GM12878 (cell line): ENCODE measurements at regions not wholly inside any gene's neighbourhood (a gene's known extent, or its start where the extent isn't known, plus 50 kb on each side); places are given as distances from the start of the nearest gene placed in this dataset.

Experiments used
- ATAC-seq: fragments of 200-7000 bp; cut with Tn5 transposase; 3 replicates; pipeline ENCODE4 v1.9.1; 2020; ENCODE audit warnings: mild to moderate bottlenecking, moderate library complexity
- BruUV-seq: library from RNA; stranded (reverse); fragments of 400-500 nt; replicated peaks from 2 replicates; lab custom pipeline; 2021; lab: Mats Ljungman, UMichigan
- CTCF ChIA-PET: fragments of 300-600 bp; sonication (Branson Sonifier 250); formaldehyde crosslinking; extraction: SDS; loops from one replicate; lab custom pipeline; 2021; ENCODE audit warnings: inconsistent platforms; lab: Yijun Ruan, JAX
- POLR2A ChIA-PET: fragments of 350-600 bp; formaldehyde crosslinking; extraction: SDS; loops from one replicate; lab custom pipeline; 2021; ENCODE audit warnings: inconsistent platforms; lab: Charles Lee
- RAD21 ChIA-PET: fragments of 300-600 bp; sonication (Branson Sonifier 250); formaldehyde crosslinking; loops from one replicate; lab custom pipeline; 2023; ENCODE audit warnings: antibody characterized with exemption; ENCODE audit not compliant: unreplicated experiment; lab: Charles Lee
- SMC1A ChIA-PET: fragments of 300-600 bp; sonication (Branson Sonifier 250); formaldehyde crosslinking; loops from one replicate; lab custom pipeline; 2023; ENCODE audit not compliant: unreplicated experiment, uncharacterized antibody; lab: Charles Lee
- DNase-seq: peaks from one replicate; pipeline ENCODE4 v3.0.0-alpha.2; 2011; ENCODE audit warnings: low read depth, low spot score
- FAIRE-seq: peaks from 3 replicates; lab custom pipeline; 2011; peaks lifted over from hg19 to GRCh38; lab: Jason Lieb, UNC
- H2AFZ ChIP-seq: 2 replicates; pipeline ENCODE4 v1.6.0; 2011; ENCODE audit warnings: low read depth, low read length, control low read depth; ENCODE audit not compliant: control insufficient read depth
- H3K27ac ChIP-seq: 2 replicates; pipeline ENCODE4 v1.5.1; 2011; ENCODE audit warnings: control low read depth; ENCODE audit not compliant: control insufficient read depth, insufficient read depth
- H3K27me3 ChIP-seq, 2 experiments: replicated peaks in 1 of 2; 2 replicates each; pipeline versions ENCODE4 v1.6.0 to v1.6.1; 2011; ENCODE audit warnings: low read length in 1 of 2; ENCODE audit not compliant: control insufficient read depth in 2 of 2, insufficient read depth in 2 of 2
- H3K36me3 ChIP-seq, 2 experiments: 2 replicates each; pipeline ENCODE4 v1.5.1; 2011; ENCODE audit warnings: low read length in 1 of 2; ENCODE audit not compliant: control insufficient read depth in 2 of 2, insufficient read depth in 2 of 2
- H3K4me1 ChIP-seq: 2 replicates; pipeline ENCODE4 v1.6.1; 2011; ENCODE audit warnings: mild to moderate bottlenecking, low read length, moderate library complexity, mixed read lengths; ENCODE audit not compliant: control insufficient read depth, insufficient read depth
- H3K4me2 ChIP-seq: 2 replicates; pipeline ENCODE4 v1.6.0; 2011; ENCODE audit warnings: control low read depth; ENCODE audit not compliant: control insufficient read depth, insufficient read depth
- H3K4me3 ChIP-seq: fragments of 200-600 bp; sonication (generic); 2 replicates; pipeline ENCODE4 v1.5.1; 2016
- H3K79me2 ChIP-seq: 2 replicates; pipeline ENCODE4 v1.6.0; 2011; ENCODE audit warnings: low read length; ENCODE audit not compliant: control insufficient read depth, insufficient read depth
- H3K9ac ChIP-seq: 2 replicates; pipeline ENCODE4 v1.8.0; 2011; ENCODE audit warnings: low read length, control low read depth, mixed read lengths; ENCODE audit not compliant: control insufficient read depth, insufficient read depth
- H3K9me3 ChIP-seq: replicated peaks from 3 replicates; pipeline ENCODE4 v1.5.1; 2011; ENCODE audit warnings: mild to moderate bottlenecking, low read length; ENCODE audit not compliant: control insufficient read depth, insufficient read depth
- H4K20me1 ChIP-seq: 2 replicates; pipeline ENCODE4 v1.6.0; 2011; ENCODE audit not compliant: control insufficient read depth, insufficient read depth
- BCL11A ChIP-seq: IDR thresholded peaks from 2 replicates; pipeline ENCODE4 v1.6.1; 2011; ENCODE audit warnings: low read depth, low read length
- CHD2 ChIP-seq: IDR thresholded peaks from 2 replicates; pipeline ENCODE4 v1.6.1; 2011; ENCODE audit warnings: low read depth, low read length, improper control_type of control experiment, borderline replicate concordance
- CREB1 ChIP-seq: IDR thresholded peaks from 2 replicates; pipeline ENCODE4 v1.6.1; 2012; ENCODE audit warnings: low read depth, mild to moderate bottlenecking, inconsistent platforms
- GABPA ChIP-seq: IDR thresholded peaks from 2 replicates; pipeline ENCODE4 v1.6.1; 2014; ENCODE audit warnings: antibody characterized with exemption, low read depth, mild to moderate bottlenecking, inconsistent platforms
- HDGF ChIP-seq: fragments of 450-650 bp; IDR thresholded peaks from 2 replicates; pipeline ENCODE4 v1.6.1; 2016; ENCODE audit warnings: antibody characterized with exemption
- KLF5 ChIP-seq: fragments of 450-650 bp; IDR thresholded peaks from 2 replicates; pipeline ENCODE4 v1.6.1; 2014; ENCODE audit warnings: mild to moderate bottlenecking; ENCODE audit not compliant: partially characterized antibody
- MEF2B ChIP-seq: fragments of 450-650 bp; IDR thresholded peaks from 2 replicates; pipeline ENCODE4 v1.6.1; 2018; ENCODE audit warnings: mild to moderate bottlenecking, moderate library complexity; ENCODE audit not compliant: partially characterized antibody, poor library complexity, severe bottlenecking
- SREBF2 ChIP-seq: IDR thresholded peaks from 2 replicates; pipeline ENCODE4 v1.6.1; 2012; ENCODE audit warnings: mild to moderate bottlenecking, low read length
- SUZ12 ChIP-seq: fragments of 200-600 bp; sonication (generic); IDR thresholded peaks from one replicate; pipeline ENCODE4 v1.6.1; 2018; ENCODE audit warnings: antibody characterized with exemption, mild to moderate bottlenecking; ENCODE audit not compliant: unreplicated experiment
- USF2 ChIP-seq: IDR thresholded peaks from 2 replicates; pipeline ENCODE4 v1.6.1; 2011; ENCODE audit warnings: low read depth, low read length, improper control_type of control experiment, borderline replicate concordance
- ZNF274 ChIP-seq: IDR thresholded peaks from one replicate; pipeline ENCODE4 v1.8.0; 2011; ENCODE audit not compliant: insufficient read length, insufficient read depth
- WGBS: methylation state at CpG from one replicate; pipeline ENCODE4 v1.1.6; 2016; ENCODE audit warnings: low lambda C conversion rate; ENCODE audit not compliant: insufficient replicate concordance, insufficient coverage; ENCODE audit errors: missing lambda C conversion rate; 5-methylcytosine and 5-hydroxymethylcytosine counted together
- in situ Hi-C: fragments of 300-500 bp; cut with MboI; formaldehyde crosslinking; loops from 9 replicates; pipeline ENCODE4 v1.14.3; 2018; ENCODE audit warnings: mixed read lengths
- intact Hi-C: fragments of 100-400 bp; cut with micrococcal nuclease; formaldehyde crosslinking; loops from one replicate; pipeline ENCODE4 v1.14.2; 2022; ENCODE audit not compliant: unreplicated experiment
- TF ChIP-seq, protein P1 (sequence below): fragments of 450-650 bp; IDR thresholded peaks from 2 replicates; pipeline ENCODE4 v1.6.1; 2016; ENCODE audit warnings: mild to moderate bottlenecking, moderate library complexity, borderline replicate concordance
- TF ChIP-seq, protein P2 (sequence below): IDR thresholded peaks from 2 replicates; pipeline ENCODE4 v1.6.1; 2011; ENCODE audit warnings: low read depth, mild to moderate bottlenecking, low read length, moderate library complexity, borderline replicate concordance; ENCODE audit errors: extremely low read depth
- TF ChIP-seq, protein P3 (sequence below): fragments of 450-650 bp; IDR thresholded peaks from 2 replicates; pipeline ENCODE4 v1.6.1; 2016; ENCODE audit warnings: mild to moderate bottlenecking
- TF ChIP-seq, protein P4 (sequence below): fragments of 450-650 bp; IDR thresholded peaks from 2 replicates; pipeline ENCODE4 v1.6.1; 2017; ENCODE audit warnings: mild to moderate bottlenecking, moderate library complexity

- no peaks in the 10 kb centered on the region for H3K79me2 ChIP-seq
- SMC1A ChIA-PET: interaction anchor here (0.8 to 0.9 kb wide), 2 partner anchors 10 to 41 kb away, joined by 3 to 4 read pairs; no protein-coding TSS in a partner anchor
- FAIRE-seq (no peak), ATAC-seq (no peak), DNase-seq (no peak)
- no peak overlapping the region for H3K4me3 ChIP-seq
- H3K4me2 ChIP-seq: no peak overlapping the region
- CTCF ChIA-PET: no interaction called here
- no peak overlapping the region for H2AFZ ChIP-seq
- RAD21 ChIA-PET: no interaction called here
- H3K9ac ChIP-seq: no peak overlapping the region
- no peak overlapping the region for H3K27ac ChIP-seq
- 59% methylated on average over 22 of the region's 22 CpGs for WGBS
- intact Hi-C loops: no loop called here
- BruUV-seq: no TSS peak
- in situ Hi-C loops: no loop called here
- H3K27me3 ChIP-seq: no peaks in the 10 kb centered on the region
- H3K4me1 ChIP-seq: no peaks in the 10 kb centered on the region
- no peaks in the 10 kb centered on the region for H4K20me1 ChIP-seq
- no peaks in the 10 kb centered on the region for H3K9me3 ChIP-seq
- POLR2A ChIA-PET: no interaction called here
- H3K36me3 ChIP-seq: no peaks in the 10 kb centered on the region
- TF ChIP-seq CHD2: no peak
- TF ChIP-seq USF2: no peak
- no peak for TF ChIP-seq ZNF274
- TF ChIP-seq MEF2B: no peak
- no peak for TF ChIP-seq BCL11A
- TF ChIP-seq, protein P1, sequence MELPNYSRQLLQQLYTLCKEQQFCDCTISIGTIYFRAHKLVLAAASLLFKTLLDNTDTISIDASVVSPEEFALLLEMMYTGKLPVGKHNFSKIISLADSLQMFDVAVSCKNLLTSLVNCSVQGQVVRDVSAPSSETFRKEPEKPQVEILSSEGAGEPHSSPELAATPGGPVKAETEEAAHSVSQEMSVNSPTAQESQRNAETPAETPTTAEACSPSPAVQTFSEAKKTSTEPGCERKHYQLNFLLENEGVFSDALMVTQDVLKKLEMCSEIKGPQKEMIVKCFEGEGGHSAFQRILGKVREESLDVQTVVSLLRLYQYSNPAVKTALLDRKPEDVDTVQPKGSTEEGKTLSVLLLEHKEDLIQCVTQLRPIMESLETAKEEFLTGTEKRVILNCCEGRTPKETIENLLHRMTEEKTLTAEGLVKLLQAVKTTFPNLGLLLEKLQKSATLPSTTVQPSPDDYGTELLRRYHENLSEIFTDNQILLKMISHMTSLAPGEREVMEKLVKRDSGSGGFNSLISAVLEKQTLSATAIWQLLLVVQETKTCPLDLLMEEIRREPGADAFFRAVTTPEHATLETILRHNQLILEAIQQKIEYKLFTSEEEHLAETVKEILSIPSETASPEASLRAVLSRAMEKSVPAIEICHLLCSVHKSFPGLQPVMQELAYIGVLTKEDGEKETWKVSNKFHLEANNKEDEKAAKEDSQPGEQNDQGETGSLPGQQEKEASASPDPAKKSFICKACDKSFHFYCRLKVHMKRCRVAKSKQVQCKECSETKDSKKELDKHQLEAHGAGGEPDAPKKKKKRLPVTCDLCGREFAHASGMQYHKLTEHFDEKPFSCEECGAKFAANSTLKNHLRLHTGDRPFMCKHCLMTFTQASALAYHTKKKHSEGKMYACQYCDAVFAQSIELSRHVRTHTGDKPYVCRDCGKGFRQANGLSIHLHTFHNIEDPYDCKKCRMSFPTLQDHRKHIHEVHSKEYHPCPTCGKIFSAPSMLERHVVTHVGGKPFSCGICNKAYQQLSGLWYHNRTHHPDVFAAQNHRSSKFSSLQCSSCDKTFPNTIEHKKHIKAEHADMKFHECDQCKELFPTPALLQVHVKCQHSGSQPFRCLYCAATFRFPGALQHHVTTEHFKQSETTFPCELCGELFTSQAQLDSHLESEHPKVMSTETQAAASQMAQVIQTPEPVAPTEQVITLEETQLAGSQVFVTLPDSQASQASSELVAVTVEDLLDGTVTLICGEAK: no peak
- no peak for TF ChIP-seq HDGF
- no peak for TF ChIP-seq KLF5
- TF ChIP-seq, protein P2, sequence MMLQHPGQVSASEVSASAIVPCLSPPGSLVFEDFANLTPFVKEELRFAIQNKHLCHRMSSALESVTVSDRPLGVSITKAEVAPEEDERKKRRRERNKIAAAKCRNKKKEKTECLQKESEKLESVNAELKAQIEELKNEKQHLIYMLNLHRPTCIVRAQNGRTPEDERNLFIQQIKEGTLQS: no peak
- no peak for TF ChIP-seq SREBF2
- TF ChIP-seq, protein P3, sequence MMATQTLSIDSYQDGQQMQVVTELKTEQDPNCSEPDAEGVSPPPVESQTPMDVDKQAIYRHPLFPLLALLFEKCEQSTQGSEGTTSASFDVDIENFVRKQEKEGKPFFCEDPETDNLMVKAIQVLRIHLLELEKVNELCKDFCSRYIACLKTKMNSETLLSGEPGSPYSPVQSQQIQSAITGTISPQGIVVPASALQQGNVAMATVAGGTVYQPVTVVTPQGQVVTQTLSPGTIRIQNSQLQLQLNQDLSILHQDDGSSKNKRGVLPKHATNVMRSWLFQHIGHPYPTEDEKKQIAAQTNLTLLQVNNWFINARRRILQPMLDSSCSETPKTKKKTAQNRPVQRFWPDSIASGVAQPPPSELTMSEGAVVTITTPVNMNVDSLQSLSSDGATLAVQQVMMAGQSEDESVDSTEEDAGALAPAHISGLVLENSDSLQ: no peak
- no peak for TF ChIP-seq GABPA
- no peak for TF ChIP-seq SUZ12
- TF ChIP-seq, protein P4, sequence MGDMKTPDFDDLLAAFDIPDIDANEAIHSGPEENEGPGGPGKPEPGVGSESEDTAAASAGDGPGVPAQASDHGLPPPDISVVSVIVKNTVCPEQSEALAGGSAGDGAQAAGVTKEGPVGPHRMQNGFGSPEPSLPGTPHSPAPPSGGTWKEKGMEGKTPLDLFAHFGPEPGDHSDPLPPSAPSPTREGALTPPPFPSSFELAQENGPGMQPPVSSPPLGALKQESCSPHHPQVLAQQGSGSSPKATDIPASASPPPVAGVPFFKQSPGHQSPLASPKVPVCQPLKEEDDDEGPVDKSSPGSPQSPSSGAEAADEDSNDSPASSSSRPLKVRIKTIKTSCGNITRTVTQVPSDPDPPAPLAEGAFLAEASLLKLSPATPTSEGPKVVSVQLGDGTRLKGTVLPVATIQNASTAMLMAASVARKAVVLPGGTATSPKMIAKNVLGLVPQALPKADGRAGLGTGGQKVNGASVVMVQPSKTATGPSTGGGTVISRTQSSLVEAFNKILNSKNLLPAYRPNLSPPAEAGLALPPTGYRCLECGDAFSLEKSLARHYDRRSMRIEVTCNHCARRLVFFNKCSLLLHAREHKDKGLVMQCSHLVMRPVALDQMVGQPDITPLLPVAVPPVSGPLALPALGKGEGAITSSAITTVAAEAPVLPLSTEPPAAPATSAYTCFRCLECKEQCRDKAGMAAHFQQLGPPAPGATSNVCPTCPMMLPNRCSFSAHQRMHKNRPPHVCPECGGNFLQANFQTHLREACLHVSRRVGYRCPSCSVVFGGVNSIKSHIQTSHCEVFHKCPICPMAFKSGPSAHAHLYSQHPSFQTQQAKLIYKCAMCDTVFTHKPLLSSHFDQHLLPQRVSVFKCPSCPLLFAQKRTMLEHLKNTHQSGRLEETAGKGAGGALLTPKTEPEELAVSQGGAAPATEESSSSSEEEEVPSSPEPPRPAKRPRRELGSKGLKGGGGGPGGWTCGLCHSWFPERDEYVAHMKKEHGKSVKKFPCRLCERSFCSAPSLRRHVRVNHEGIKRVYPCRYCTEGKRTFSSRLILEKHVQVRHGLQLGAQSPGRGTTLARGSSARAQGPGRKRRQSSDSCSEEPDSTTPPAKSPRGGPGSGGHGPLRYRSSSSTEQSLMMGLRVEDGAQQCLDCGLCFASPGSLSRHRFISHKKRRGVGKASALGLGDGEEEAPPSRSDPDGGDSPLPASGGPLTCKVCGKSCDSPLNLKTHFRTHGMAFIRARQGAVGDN: no peak
- no peak for TF ChIP-seq CREB1
These were observed 123.7 kb upstream of the OGFRL1 start for GRCh38 chr6:71164890-71165289.
